HS-27A (cell line): ENCODE measurements at regions not wholly inside any gene's neighbourhood (a gene's known extent, or its start where the extent isn't known, plus 50 kb on each side); places are given as distances from the start of the nearest gene placed in this dataset.

Source experiments
- DNase-seq: peaks from one replicate; pipeline ENCODE4 v3.0.0-alpha.2; 2012; ENCODE audit warnings: low read depth, missing footprints

DNA sequence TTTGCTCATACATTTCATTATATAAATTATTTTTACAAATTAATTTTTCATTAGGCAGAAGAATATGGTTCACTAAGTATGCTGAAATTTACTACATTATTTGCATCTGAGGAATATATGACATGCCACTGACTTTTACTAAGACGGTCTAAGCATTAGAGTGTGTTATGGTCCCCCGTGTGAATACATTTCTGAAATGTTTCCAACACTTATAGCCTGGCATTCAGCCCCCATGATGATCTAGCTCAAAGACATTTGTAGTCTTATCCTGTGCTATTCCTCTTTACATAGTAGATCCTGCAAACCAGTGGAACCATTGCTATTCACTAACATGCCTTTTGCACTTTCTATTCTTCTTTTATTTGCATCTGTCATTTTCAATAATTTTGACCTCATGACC lies 1878.0 kb downstream of the MRPL39 start:
- DNase-seq, result no peak

DNA sequence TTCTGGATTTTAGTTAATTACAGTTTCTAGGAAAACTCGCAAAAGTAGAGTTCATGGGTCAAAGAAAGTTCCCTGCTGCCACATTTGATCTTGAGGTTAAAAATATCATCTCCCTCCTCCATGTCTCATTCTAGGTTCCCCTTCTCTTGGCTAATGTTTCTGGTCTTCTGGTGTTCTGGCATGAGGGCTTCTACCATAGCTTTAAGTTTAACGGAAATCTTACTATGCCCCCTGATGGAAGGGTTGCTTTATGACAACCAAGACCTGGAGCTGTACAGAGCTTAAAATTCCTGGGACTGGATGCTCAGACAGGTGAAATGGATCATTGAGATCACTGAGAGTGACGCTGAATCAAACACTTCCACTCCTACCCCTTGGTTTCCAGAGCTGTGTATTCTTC lies 1881.7 kb downstream of the MRPL39 start:
- DNase-seq, result no peak

DNA sequence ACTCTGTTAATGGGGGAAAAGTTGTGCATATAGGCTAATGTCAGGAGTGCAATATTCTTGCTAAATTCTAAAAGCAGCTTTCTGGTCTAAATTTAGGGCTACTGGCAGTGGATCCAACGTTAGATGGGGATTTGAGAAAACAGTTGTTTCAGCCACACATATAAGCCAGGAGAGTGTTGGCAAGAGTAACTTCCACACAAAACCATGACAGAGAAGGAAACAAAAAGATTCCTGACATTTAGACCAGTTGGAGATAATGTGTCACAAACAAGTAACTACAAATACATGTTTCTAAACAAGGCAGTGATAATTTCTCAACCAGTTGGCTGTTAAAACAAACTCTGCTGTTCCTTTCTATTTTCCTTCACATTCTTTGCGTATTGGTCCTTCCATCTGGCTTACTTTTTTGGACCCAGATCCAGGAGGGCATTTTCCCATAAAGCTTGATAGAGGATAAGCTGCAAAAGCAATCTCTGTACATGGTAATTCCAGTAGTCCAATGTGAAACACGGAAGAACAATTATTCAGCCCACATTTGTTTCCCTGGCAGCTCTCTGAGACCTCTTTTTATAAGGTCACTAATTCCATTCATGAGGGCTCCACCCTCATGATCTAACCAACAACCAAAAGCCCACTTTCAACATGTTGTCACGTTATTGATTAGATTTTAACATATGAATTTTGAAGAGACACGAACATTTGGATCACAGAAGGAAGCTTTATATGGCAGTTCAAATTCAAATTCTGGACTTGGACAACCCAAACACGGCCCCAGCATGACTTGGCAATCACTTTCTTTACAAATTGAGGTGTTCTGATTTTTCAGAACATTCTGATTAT lies 1888.6 kb downstream of the MRPL39 start:
- no peak for DNase-seq

DNA sequence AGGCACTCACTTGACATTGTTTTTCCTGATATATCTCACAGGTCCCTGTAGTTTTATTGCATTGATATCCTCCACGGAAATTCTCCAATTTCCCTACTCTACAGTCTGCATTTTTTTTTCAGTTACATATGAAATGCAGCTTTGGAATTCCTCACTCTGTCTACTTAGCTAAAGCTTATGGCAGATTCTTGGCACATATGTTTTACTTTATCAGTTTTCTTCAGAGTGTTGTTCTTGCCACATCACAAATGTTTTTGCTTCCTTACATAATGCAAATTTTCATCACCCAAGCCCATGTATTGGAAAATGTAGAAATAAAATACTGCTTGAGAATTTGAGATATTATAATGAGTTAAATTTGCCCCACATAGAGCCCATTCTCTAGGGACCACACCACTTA lies 1895.1 kb downstream of the MRPL39 start:
- DNase-seq, result no peak

DNA sequence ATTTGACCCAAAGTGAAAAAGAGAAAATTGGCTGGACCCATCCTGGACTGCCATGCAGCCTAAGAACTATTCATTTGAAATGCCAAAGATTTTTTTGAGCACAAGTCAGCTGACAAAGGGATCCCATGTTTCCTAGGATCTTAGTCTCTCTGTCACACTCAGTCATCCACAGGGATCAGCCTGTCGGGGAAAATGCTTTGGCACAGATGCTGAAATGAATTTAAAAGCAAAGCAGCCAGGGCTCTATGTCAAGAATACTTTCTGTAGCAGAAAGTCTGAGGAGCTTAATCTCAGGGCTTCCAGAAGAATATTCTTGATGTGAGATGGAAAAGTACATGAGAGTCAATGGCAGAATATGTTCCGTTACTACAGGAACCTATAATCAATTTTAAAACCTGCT lies 1900.8 kb downstream of the MRPL39 start:
- no peak for DNase-seq

DNA sequence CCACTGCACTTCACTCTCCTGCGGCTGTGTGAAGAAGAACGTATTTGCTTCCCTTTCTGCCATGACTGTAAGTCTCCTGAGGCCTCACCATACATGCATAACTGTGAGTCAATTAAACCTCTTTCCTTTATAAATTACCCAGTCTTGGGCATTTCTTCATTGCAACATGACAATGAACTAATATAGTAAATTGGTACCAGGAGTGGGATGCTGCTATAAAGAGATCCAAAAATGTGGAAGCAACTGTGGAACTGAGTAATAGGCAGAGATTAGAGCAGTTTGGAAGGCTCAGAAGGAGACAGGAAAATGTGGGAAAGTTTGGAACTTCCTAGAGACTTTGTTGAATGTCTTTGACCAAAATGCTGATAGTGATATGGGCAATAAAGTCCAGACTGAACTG lies 1907.9 kb downstream of the MRPL39 start:
- no peak for DNase-seq

DNA sequence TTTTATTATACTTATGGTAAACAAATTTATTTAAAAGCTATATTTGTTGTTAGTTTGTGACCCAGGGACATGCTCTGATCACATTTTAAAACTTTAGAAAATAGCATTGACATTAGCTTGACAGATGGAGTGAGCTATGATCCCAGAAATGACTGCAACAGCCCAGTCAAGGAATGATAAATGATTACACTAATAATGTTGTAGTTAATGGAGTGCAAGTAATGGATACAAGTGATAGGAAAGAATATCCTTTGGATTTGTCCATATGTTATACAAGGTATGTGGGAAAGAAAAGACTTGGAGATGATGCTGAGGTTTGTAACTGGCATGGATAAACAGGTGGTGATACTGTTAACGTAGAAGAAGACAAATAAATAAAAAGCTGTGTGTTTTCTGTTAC lies 1908.7 kb downstream of the MRPL39 start:
- no peak for DNase-seq

DNA sequence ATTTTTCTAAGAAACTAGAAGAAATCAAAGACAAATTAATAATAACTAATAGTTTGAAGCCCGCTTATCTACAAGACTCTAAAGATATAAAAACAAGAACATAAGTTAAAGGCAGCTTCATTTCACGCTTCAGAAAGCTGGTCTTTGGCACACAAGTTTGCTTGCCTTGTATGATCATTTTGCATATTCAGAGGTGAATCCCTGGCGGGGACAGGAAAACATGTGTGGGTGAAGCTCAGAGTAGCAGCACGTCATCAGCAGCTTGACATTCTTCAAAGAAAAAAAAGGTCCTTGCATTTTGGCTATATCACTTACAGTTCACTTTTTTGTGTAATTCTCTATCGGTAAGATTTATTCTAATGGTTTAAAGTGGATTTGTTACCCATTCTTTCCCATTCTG lies 1911.8 kb downstream of the MRPL39 start:
- no peak for DNase-seq

DNA sequence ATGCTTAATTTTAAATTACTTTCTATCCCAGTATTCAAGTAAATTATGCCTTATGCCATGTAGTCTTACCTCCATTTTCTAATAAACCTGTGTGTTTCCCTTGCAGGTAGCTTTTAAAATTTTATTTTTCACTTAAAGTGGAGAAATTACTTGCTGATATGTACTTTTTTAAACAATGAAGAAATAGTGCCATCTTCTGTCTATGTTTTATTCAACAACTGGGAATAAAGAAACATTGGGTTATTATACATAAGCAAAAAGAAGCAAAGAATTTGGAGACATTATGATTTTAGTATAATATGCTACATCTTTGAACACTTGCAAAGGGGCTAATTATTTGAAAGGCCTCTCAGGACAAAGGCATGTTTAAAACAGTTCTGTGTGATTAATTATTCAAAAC lies 1912.9 kb downstream of the MRPL39 start:
- no peak for DNase-seq

DNA sequence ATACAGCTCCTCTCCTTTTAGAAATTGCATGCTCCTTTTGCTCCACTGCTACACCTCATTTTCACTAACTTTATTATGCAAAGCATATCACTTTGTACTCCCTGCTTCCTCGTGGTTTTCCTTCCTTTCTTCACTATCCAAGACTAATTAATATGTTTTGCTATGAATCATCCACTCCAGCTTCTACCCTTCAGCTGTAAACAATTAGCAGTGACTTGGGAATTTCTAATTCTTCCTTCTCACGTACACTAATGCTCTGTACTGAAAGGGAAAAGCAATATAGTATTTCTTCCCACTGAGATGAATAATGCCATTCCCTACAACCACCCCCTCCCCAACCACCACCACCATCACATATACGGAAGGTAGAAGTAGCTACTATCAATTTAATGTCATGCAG lies 1917.0 kb downstream of the MRPL39 start:
- no peak for DNase-seq

DNA sequence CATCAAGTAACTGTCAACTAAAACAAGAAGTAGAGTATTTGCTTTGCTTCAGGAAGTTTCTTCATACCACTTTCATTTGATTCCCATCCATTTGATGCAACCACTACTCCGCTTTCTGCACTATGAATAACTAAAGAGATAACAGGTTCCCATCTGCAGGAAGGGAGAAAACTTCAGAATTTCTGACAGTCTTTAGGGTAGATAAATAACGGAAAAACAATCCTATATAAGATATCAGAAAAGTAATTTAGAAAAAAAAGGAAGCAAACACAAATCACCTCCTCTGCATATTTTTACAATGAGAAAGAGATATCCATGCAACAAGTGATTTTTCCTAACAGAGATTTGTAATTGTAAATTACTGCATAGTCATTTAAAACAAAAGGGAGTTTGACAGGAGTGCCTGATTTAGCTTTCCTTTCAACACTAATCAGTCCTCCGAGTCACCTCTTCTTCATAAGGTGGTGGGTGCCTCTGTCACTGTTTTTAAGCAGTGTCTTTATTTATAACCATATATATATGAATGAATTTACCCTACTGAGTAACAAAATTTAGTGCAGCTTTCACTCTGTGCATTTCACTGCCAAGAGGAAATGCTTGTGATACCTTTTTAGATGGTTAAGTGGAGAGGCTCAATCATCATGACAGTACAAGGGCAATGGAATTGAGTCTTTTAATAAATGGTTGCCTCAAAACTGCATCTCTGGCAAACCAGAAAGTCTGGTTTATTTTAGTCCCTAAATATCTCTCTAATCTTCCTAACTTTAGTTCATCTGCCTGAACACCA lies 1920.4 kb downstream of the MRPL39 start:
- no peak for DNase-seq

DNA sequence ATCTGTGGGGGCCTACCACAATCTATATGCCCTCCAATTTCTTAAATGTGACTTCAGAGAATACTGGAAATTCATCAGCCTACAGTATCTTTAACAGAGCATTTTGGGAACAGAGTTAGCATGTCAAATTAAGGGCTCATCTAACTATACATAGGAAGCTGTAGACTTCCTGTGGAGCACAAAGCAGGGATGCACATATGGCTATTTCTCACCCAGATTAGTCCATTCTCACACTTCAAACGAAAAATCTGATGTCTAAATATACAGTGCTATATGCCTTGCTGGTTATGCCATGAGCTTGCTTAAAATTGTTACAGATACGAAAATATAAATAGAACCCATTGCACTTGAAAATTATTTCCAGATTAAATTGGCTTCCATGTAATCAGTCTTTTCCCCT lies 1922.8 kb downstream of the MRPL39 start:
- no peak for DNase-seq

DNA sequence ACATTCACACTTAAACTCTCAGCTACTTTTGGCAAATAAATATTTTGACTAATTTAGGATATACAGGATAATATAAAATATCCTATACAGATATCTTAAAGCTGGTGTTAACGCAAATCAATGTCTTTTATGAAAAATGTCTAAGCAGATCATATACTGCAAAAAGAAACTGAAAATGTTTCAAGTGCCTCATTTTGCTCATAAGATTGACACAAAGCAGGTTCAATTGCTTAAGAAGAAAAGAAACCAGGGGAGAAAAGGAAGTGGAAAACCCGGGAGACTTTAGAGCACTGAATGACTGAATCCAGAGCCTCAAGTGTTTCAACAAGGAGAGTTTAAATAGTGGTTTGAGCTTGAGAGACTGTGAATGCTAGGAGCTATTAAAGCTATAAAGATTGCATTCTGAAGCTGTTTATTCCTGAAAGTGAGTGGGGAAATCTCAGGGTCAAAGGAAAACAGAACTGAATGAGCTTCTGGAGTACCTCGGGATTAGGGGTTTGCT lies 1943.0 kb downstream of the MRPL39 start:
- DNase-seq, result no peak

DNA sequence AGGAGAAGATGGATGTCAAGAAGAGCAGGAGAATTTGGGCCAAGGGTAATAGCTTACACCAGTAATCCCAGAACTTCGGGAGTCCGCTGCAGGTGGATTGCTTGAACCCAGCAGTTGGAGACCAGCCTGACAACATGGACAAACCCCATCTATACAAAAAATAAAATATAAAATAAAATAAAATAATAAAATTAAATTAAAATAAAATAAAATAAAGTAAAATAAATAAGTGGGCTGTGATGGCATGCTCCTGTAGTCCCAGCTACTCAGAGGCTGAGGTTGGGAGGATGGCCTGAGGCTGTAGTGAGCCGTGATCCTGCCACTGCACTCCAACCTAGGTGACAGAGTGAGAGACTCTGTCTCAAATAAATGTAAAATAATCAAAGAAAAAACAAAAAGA lies 1946.7 kb downstream of the MRPL39 start:
- DNase-seq, result no peak

DNA sequence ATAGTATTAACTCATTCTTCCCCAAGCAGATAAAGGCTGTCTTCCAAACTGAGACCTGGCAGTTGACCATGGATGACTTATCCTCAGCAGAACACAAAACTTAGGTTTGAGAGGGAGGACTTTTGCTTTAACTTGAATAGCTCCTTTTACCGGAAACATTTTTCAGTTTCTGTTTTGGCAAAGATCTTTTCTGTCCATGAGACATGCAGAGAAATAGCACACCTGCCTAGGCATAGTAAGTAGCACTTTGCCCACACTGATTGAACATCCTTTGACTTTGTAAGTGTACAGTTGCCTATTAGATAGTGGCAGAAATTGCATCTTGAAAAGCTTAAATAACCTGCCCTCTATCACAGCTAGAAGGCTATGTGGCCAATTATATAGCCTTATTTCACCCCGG lies 1962.5 kb downstream of the MRPL39 start:
- no peak for DNase-seq

DNA sequence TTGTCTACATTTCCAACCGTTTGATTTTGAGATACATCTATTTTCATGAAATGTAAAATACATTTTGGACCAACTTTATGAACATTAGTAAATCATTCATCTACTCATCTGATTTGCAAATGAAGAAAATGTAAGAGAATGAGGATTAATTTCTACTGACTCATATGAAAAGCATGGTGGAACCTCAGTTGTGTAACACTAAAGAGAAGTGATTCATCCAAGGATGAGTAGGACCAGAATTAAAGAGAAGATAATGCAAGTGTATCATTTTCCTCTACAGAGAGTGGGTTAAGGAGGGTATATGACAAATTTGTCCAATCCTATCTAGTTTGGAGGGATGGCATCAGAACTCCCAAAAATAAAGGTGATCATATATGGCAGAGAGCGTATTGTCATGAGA lies 1967.6 kb downstream of the MRPL39 start:
- DNase-seq, result no peak

DNA sequence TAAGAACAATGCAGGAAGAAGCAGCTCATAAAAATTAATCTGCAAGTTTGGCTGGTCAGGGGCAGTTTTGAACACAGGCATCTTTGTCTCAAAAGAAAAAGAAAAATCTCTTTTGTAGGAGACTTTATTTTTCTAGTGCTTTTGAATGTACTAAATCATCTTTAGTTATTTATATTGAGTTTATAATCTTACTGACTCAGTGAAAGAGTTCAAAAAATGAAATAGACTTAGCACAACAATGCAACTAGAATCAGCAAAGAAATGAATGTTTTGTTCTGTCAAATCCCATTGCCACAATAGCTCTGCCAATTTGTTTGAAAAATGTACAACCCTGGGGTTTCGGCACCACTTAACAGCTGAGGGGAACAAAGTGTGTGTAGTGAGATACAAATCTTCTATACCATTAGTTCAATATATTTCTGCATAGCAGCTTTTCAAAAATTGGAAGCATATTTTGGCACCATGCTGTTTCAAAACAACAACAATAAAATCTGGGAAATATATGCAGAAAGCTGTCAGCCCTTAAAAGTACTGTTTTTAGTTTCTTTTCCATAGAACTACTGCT lies 1969.1 kb downstream of the MRPL39 start:
- no peak for DNase-seq

DNA sequence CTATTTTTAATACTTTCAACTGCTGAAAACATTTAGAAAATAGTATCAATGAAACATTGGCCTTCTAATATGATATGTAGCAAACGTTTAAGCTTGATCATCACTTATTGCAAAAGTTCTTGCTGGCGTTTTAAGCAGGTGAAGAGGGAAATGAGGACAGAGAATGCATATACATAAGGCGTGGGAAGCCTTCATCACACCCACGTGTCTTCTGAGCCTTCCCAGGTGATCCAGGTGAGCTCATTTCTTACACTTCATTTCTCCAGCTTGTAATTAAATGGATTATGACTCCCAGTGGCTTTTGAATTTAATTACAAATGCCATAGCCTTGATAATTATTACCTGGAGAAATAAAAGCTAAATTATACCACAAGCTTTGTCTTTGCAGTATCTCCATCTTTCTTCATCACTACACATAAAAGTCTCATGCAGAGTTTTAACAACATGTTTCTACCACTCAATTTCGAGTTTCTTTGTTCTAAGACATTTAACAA lies 1973.8 kb downstream of the MRPL39 start:
- no peak for DNase-seq

DNA sequence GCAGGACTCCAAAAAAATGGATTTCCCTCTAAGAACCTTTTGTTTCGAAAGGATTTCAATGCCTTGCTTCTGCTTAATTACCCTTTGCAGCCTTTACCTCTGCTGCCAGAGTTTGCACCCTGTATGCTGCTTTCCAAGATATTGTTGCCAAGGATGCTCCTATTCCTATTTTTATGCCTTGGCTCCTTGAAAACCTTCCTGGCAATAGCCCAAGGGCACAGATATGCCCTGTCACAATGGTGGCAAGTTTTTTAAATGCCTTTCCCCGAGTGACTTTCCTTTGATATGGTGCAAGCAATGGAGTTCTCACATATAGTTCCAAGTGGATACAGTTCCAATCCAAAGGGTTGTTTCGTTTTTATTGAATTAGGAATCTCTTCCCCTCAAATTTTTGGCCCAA lies 1983.0 kb downstream of the MRPL39 start:
- no peak for DNase-seq

DNA sequence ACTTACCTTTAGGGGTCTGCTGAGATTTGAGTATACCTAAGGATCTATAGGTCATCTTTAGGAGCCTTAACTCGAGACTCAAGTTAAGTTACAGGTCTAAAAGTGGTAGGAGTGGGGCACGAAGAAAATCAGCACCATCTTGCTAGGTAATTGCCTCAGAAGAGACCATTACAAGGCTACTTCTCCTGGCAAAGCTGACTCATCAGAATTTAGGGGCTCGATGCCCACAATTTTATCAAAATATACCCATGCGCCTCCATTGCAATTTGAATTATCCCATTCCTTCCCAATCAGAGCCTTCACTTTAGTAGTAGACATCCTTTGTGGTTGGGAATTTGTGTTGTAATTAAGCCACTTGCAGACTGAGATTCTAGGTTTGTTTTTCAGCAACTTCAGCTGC lies 1994.3 kb downstream of the MRPL39 start:
- no peak for DNase-seq

DNA sequence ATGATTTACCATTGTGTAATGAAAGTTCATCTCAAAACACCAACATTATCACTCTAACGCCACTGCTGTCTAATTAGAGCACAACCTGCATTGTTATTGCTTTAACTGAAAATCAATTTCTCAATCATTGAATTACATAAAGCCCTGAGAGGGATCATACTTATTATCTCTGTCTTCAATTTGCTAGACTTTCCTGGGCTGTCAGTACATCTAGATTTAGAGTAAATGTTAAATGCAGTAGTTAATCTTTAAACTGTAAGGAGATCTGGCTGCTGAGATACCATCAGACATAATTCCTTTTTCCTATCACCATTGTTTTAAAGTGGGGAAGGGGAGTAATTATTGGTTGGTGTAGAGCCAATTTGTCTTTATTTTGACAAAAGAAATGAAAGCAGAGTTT lies 1995.1 kb downstream of the MRPL39 start:
- DNase-seq, result no peak

DNA sequence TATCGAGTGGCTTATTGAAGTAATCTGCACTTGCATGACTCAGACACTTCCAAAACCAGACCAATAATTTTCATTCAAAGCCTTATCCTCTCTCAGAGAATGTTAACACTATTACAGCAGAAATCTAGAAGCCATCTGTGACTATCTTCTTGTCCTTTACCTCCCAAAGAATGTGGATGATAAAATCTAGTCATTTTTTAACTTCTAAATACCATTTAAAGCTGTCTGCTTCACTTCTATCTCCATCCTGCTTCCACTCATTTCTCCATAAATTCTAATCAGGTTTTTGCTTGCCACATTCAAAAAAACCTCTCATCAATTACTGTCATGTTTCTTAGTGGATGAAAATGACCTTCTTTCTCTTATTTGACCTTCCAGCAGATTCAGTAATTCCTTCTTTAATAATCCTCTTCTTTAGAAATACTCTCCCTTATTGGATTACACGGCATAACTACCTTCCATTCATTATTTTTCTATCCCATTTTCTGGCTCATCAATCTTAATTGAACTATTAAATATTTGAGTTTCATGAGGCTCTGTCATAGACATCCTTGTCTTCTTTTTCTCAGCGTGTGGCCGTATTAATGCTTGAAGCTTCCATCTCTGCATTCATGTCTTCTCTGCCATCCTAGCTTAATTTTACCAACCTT lies 1999.4 kb downstream of the MRPL39 start:
- DNase-seq, result no peak
